Body of pancreas (tissue), 4 donors: ENCODE measurements at regions not wholly inside any gene's neighbourhood (a gene's known extent, or its start where the extent isn't known, plus 50 kb on each side); places are given as distances from the start of the nearest gene placed in this dataset.

Experiments used
- ATAC-seq: fragments of 150-250 bp; one replicate; pipeline ENCODE4 v1.9.1; 2016
- DNase-seq, 4 donors: peaks; one replicate each; pipeline ENCODE4 v3.0.0-alpha.2; 2019
- H3K27ac ChIP-seq, 4 donors: fragments of 200-600 bp; sonication (generic); 1 replicate in 3 of 4; 2 replicates in 1 of 4; pipeline versions ENCODE4 v1.5.1 to v1.6.1; 2016 to 2019; ENCODE audit warnings: mild to moderate bottlenecking in 1 of 4, mixed read lengths in 1 of 4, moderate library complexity in 1 of 4
- H3K27me3 ChIP-seq, 2 donors: fragments of 200-600 bp; sonication (generic); one replicate each; pipeline ENCODE4 v1.6.0; 2016; ENCODE audit warnings: mild to moderate bottlenecking in 1 of 2
- H3K36me3 ChIP-seq, 2 donors: fragments of 200-600 bp; sonication (generic); replicated peaks in 1 of 2; 2 replicates each; pipeline ENCODE4 v1.5.1; 2016; ENCODE audit warnings: low read depth in 2 of 2; ENCODE audit not compliant: insufficient read depth in 1 of 2
- H3K4me1 ChIP-seq: fragments of 200-600 bp; sonication (generic); one replicate; pipeline ENCODE4 v1.6.0; 2016
- H3K4me3 ChIP-seq, 2 donors: fragments of 200-600 bp; sonication (generic); 1 replicate in 1 of 2; 2 replicates in 1 of 2; pipeline ENCODE4 v1.5.1; 2016 to 2019
- H3K9me3 ChIP-seq, 3 donors: fragments of 200-600 bp; sonication (generic); 1 replicate in 2 of 3; 2 replicates in 1 of 3; pipeline ENCODE4 v1.5.1; 2016
- CTCF ChIP-seq, 7 experiments: fragments of 450-650 bp in 4 of 7; fragments of 200-600 bp in 3 of 7; sonication (generic) in 3 of 7; IDR thresholded peaks; one replicate each; pipeline ENCODE4 v1.5.1; 2016 to 2019; ENCODE audit warnings: antibody characterized with exemption in 7 of 7
- POLR2A ChIP-seq, 3 donors: fragments of 450-650 bp; IDR thresholded peaks; one replicate each; pipeline ENCODE4 v1.6.1; 2016; ENCODE audit warnings: antibody characterized with exemption in 3 of 3, mild to moderate bottlenecking in 2 of 3
- WGBS, 2 donors: methylation state at CpG; one replicate each; pipeline ENCODE4 v1.1.5; 2017; 5-methylcytosine and 5-hydroxymethylcytosine counted together
- intact Hi-C: fragments of 100-400 bp; cut with DNase I; formaldehyde crosslinking; loops from one replicate; pipeline ENCODE4 v1.15.1; 2023

- no peak for ATAC-seq
- Histone ChIP-seq H3K4me1 (no peaks in the 10 kb centered on the region), H3K27ac (no peak overlapping the region), H3K9me3 (no peaks in the 10 kb centered on the region), H3K36me3 (no peaks in the 10 kb centered on the region), H3K4me3 (no peak overlapping the region), H3K27me3 (no peaks in the 10 kb centered on the region)
- WGBS, 2 donors: 71 to 76% methylated on average over 4 of the region's 4 CpGs
- DNase-seq: no peak
- no peak for TF ChIP-seq CTCF (IDR thresholded peaks at IDR 0.05)
- TF ChIP-seq POLR2A (IDR thresholded peaks at IDR 0.05): no peak
- intact Hi-C loops: no loop called here
These were observed 268.6 kb upstream of the PDGFD start for GRCh38 chr11:104432526-104432925.

- Histone ChIP-seq H3K9me3 (no peaks in the 10 kb centered on the region), H3K36me3 (no peaks in the 10 kb centered on the region), H3K4me1 (no peaks in the 10 kb centered on the region), H3K27me3 (no peaks in the 10 kb centered on the region), H3K27ac (no peak overlapping the region), H3K4me3 (no peak overlapping the region)
- ATAC-seq (no peak), DNase-seq (no peak)
- no peak for TF ChIP-seq POLR2A (IDR thresholded peaks at IDR 0.05)
- intact Hi-C loops: no loop called here
- WGBS, 2 donors: 67 to 86% methylated on average over 2 to 22 of the region's 23 CpGs
These were observed 258.5 kb upstream of the PDGFD start for GRCh38 chr11:104422324-104422944.

GRCh38 chr11:104410336-104410735, 246.4 kb upstream of the PDGFD start:
- H3K9me3 ChIP-seq: no peaks in the 10 kb centered on the region
- whole genome bisulfite sequencing, 2 donors: 76 to 77% methylated on average over 2 of the region's 2 CpGs
- H3K4me3 ChIP-seq: no peak overlapping the region
- no peak for DNase-seq
- H3K27ac ChIP-seq: no peak overlapping the region
- intact Hi-C loops: no loop called here
- no peak for ATAC-seq
- TF ChIP-seq POLR2A (IDR thresholded peaks at IDR 0.05) (no peak), CTCF (IDR thresholded peaks at IDR 0.05) (no peak)
- H3K4me1 ChIP-seq: no peaks in the 10 kb centered on the region
- H3K36me3 ChIP-seq: no peaks in the 10 kb centered on the region
- no peaks in the 10 kb centered on the region for H3K27me3 ChIP-seq

DNA sequence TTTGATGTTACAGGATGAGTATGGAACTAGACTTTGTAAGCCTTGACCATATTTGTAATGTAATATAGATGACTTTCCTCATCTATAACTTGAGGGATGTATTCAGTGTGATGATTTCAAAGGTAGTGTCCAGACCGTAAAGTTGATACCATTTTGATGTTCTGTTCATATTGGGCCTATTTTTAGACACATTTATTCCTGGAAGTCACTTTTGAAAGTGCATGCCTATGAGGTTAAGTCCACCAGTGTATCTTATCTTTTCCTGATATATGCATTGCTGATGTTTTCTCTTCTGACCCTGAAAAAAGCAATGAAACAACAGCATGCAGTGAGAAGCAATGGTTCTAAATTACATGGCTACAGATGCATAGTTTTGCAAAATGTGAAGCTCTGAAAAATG, 244.7 kb upstream of the PDGFD start:
- 64 to 66% methylated on average over 1 of the region's 1 CpG for WGBS, 2 donors
- Histone ChIP-seq H3K27ac (no peak overlapping the region), H3K36me3 (no peaks in the 10 kb centered on the region), H3K4me3 (no peak overlapping the region), H3K27me3 (no peaks in the 10 kb centered on the region), H3K4me1 (no peaks in the 10 kb centered on the region), H3K9me3 (no peaks in the 10 kb centered on the region)
- TF ChIP-seq CTCF (IDR thresholded peaks at IDR 0.05): no peak
- TF ChIP-seq POLR2A (IDR thresholded peaks at IDR 0.05): no peak
- intact Hi-C loops: no loop called here
- ATAC-seq (no peak), DNase-seq (no peak)

- H3K27me3 ChIP-seq: no peaks in the 10 kb centered on the region
- H3K4me3 ChIP-seq: no peak overlapping the region
- no peaks in the 10 kb centered on the region for H3K4me1 ChIP-seq
- H3K9me3 ChIP-seq: no peaks in the 10 kb centered on the region
- no peaks in the 10 kb centered on the region for H3K36me3 ChIP-seq
- WGBS, 2 donors: 90 to 97% methylated on average over 1 of the region's 1 CpG
- intact Hi-C loops: no loop called here
- DNase-seq (no peak), ATAC-seq (no peak)
- TF ChIP-seq POLR2A (IDR thresholded peaks at IDR 0.05): no peak
- TF ChIP-seq CTCF (IDR thresholded peaks at IDR 0.05): no peak
- no peak overlapping the region for H3K27ac ChIP-seq
These were observed 241.3 kb upstream of the PDGFD start for GRCh38 chr11:104405277-104405676.
